ENCODE measurements at regions not wholly inside any gene's neighbourhood (a gene's known extent, or its start where the extent isn't known, plus 50 kb on each side); places are given as distances from the start of the nearest gene placed in this dataset.
"Not testable (repeated sequence)": the region's sequence is repeated elsewhere in the genome, so short reads cannot be mapped to it uniquely, and the experiment has no call there.

GRCh38 chr15:79492065-79492464 is 59.9 kb downstream of the MINAR1 start:
- DNase-seq: no peak

GRCh38 chr15:79494384-79494909 is 62.3 kb downstream of the MINAR1 start:
- DNase-seq: no peak

DNA sequence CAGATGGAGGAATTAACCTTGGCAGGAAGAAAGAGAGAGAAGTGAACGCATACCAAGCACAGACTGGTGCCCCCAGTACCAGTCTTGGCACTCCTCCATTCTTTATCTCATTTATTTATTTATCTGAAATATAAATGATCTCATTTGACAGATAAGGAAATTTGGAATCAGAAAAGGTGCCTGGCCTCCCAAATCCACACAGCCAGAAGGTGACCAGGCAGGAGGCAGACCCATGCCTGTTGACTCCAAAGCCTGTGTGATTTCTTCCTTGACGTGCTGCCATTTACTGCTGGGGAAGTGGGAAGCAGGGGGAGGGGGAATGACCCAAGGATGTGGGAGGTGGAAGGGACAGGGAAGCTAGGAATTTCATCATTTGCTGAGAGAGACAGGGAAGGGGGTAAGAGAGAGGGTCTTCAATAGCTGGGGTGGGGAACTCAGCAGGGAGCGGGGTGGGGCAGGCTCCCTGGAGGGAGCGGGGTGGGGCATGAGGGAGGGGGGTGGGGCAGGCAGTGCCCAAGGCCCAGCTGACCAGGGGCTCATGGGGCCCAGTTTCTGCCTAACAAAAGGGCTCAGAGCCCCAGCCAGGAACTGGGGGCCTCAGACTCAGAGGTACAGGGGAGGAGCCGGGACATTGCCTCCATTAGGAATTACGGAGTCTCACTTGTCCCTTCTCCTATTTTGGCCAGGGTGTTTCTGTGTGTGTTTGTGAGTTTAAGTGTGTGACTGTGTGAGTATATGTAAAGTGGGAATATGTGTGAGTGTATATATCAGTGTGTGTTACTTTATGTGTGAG is 63.0 kb downstream of the MINAR1 start:
- no peak for DNase-seq

- DNase-seq: no peak
Measured at GRCh38 chr15:79495775-79496174, 63.6 kb downstream of the MINAR1 start.

DNA sequence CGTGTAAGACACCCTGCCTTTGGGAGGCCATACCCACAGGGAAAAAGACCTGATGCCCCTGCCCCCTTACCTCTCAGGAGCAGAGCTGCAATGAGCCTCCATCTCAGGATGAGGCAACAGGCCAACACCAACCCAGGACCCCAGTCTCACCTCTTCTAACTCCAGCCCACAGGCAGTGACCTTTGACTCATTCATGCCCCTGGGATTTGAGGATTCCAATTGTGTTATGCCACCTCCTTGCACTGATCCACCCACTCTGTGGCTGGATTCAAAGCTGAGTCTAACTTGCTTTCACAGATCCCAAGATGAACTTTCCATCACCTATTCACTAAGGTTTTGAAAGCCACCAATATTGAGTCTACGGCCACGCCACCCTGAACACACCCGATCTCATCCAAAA is 64.7 kb downstream of the MINAR1 start:
- DNase-seq: no peak

DNA sequence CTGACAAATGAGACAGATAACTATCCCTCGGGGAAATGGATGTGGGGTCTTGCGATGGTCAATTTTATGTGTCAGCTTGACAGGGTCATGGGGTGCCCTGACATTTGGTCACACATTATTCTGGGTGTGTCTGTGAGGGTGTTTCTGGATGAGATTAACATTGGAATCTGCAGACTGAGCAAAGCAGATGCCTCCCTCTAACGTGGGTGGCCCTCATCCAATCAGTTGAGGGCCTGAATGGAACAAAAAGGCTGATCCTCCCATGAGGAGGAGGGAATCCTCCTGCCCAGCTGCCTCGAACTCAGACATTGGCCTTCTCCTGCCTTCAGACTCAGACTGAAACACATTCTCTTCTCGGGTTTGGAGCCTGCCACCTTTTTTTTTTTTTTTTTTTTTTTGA is 69.0 kb downstream of the MINAR1 start:
- no peak for DNase-seq

GRCh38 chr15:79505956-79506355 is 73.8 kb downstream of the MINAR1 start:
- DNase-seq: no peak

- not testable (repeated sequence) for DNase-seq
Measured at GRCh38 chr15:79512844-79513243, 80.7 kb downstream of the MINAR1 start.

DNA sequence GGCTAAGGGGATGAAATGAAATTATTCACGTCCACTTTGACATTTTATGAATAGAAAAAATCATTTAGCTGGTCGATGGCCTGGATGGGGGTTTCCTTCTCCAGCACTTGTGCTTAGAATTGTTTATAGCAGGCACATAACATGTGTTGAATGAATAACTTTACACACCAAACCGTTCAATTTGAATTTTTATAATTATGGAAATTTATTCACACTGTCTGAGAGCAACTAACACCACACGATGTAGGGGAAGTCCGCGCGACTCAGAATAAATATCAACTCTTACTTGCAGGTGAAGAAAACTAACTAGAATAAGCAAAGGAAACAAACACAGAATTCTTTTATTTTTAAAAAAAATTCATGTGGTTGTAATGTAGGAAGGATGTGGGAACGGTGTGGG is 81.3 kb downstream of the MINAR1 start:
- DNase-seq: no peak

- no peak for DNase-seq
Measured at GRCh38 chr15:79513940-79514339, 81.8 kb downstream of the MINAR1 start.

DNA sequence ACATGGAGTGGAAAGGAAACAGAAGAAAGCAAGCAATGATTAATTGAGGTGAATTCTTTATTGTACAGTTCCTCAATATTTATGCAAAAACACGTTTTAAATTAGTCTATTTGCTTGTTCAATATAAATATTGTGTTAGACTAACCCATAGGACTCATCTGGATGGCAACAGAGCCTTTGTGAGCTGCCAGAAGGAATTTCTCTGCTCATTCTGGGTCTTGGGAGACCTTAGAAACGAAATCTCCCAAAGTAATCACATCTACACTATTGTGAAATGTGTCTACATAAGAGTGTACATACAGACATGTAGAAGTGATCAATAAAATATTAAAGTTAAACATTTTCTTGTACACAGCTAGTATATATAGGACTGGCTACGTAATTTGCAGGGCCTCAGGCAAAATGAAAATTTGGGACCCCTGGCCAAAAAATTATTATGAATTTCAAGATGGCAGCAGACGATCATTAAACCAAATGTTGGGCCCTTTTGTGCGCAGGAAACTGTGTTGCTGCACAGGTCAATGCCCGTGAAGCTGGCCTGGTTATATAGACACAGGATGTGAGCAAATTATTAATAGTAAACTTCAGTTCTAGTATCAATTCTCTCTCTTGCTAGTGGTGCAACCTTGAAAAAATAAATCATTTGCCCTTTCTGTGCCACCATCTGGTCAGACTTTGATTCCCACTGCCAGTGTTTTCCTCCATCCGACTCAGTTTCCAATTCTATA is 83.3 kb downstream of the MINAR1 start:
- DNase-seq: no peak

- no peak for DNase-seq
Measured at GRCh38 chr15:79516155-79516554, 84.0 kb downstream of the MINAR1 start.

- DNase-seq: no peak
Measured at GRCh38 chr15:79516646-79517045, 84.5 kb downstream of the MINAR1 start.

GRCh38 chr15:79519628-79520027 is 87.5 kb downstream of the MINAR1 start:
- no peak for DNase-seq

GRCh38 chr15:79520654-79521053 is 88.5 kb downstream of the MINAR1 start:
- no peak for DNase-seq

GRCh38 chr15:79522656-79523055 is 90.5 kb downstream of the MINAR1 start:
- peak; percentile 8 for DNase-seq

GRCh38 chr15:79523266-79523665 is 91.1 kb downstream of the MINAR1 start:
- DNase-seq: no peak

GRCh38 chr15:79524531-79524930 is 92.4 kb downstream of the MINAR1 start:
- DNase-seq: no peak

DNA sequence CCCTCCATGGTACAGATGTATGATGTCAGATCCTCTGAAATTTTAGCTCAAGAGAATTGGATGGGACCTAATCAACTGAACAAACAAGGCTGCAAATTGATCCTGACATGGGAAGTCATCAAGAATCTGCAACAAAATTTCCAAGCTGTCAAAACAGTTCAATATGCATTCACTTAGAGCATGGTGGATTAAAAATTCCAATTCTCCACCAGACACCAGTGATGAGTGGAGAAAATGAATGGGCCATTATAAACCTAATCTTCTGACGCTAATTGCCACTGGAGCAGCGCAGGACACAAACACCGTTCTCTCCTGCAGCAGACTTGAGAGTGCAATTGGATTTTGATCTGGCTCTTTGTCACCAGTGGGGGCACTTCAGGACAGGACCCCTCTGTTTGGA is 94.2 kb downstream of the MINAR1 start:
- no peak for DNase-seq

DNA sequence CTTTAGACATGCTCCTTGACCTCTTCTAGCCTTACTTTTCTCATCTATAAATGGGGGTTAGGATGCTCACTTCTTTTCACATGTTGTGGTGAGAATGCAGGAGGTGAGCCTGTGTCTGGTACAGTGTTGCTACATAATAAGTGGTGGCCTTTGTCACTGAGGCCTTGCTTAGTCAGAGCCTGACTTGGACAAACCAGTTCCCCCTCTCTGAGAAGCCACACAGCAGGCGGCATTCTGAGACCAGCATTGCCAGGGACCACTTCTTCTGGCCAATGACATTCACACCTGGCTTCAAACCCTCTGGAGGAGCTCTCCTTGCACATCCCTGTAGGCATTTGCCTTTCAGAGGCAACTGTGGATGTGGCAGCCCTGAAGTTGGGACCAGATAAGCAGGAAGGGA is 95.7 kb downstream of the MINAR1 start:
- no peak for DNase-seq

DNA sequence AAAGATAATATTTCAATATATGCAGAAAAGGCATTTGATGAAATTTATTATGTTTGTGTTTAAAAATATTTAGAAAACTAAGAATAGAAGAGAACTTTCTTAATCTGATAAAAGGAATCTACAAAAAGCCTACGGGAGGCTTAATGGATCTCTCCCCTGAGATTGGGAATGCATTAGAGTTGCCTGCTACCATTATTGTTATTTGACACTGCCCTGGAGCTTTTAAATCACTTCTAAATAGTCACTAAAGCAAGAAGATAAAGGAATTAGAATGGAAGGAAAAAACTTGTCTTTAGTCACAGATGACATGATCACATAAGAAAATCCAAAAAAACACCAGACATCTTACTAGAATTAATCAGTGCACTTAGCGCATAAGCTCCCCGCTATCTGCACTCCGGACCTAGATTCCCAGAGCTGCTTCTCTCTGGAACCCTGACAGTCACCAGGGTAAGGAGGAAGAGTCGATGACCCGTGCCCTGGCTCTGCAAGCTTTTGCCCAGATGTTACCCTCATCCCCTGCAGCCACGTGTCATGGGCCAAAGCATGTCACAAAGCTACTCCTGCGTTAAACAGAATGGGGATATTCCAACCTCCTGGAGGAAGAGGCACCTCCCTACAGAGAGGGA is 97.1 kb downstream of the MINAR1 start:
- no peak for DNase-seq

DNA sequence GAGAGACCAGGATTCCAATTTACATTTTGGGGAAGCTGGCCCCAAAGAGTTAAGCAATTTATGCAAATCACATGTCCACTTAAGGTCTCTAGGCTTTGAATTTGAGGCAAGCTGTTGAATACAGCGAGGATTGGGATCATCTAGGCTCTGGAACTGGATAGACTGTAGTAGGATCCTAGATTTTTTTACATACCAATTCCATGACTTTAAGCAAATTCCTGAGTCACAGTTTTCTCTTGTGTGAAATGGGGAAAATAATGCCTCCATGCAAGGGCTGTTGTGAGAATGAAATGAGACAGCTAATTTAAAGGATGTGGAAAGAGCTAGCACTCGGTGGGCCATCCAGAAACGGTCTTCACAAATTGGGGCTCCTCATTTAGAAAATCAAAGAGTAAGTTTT is 103.4 kb downstream of the MINAR1 start:
- peak; percentile 8 for DNase-seq

GRCh38 chr15:79538527-79538926 is 106.4 kb downstream of the MINAR1 start:
- no peak for DNase-seq

DNA sequence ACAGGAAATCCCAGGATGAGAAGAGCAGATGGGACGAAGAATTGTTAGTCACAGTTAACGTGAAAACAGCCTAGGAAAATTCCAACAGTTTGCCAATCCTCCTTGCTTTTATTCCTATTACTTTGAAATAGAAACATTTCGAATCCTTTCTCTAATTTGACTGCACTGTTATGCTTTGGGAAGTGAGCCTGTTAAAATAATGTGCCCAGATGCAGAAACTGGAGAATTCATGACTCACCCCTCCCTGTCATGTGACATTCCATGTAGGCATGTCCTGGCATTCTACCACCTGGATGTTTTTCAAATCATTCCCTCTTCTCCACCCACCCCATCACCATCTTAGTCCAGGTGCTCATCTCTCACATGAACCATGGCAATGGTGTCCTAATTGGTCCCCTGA is 107.3 kb downstream of the MINAR1 start:
- no peak for DNase-seq

Measured in HCEC 1CT (cell line).